ENCODE measurements at regions not wholly inside any gene's neighbourhood (a gene's known extent, or its start where the extent isn't known, plus 50 kb on each side); places are given as distances from the start of the nearest gene placed in this dataset.

GRCh38 chr3:55341502-55342031 is 145.5 kb downstream of the WNT5A start:
- no peak for DNase-seq

- no peak for DNase-seq
Measured at GRCh38 chr3:55339819-55340218, 147.3 kb downstream of the WNT5A start.

- DNase-seq = no peak
Measured at GRCh38 chr3:55339390-55339789, 147.7 kb downstream of the WNT5A start.

- no peak for DNase-seq
Measured at GRCh38 chr3:55337641-55338180, 149.4 kb downstream of the WNT5A start.

GRCh38 chr3:55333923-55334322 is 153.2 kb downstream of the WNT5A start:
- DNase-seq = no peak

- DNase-seq = no peak
Measured at GRCh38 chr3:55333046-55333445, 154.1 kb downstream of the WNT5A start.

GRCh38 chr3:55332176-55332575 is 154.9 kb downstream of the WNT5A start:
- DNase-seq = no peak

GRCh38 chr3:55331524-55331923 is 155.6 kb downstream of the WNT5A start:
- DNase-seq = no peak

GRCh38 chr3:55330756-55331155 is 156.3 kb downstream of the WNT5A start:
- DNase-seq = no peak

GRCh38 chr3:55330355-55330754 is 156.8 kb downstream of the WNT5A start:
- no peak for DNase-seq

GRCh38 chr3:55329849-55330248 is 157.3 kb downstream of the WNT5A start:
- no peak for DNase-seq

- DNase-seq = no peak
Measured at GRCh38 chr3:55327131-55327920, 159.8 kb downstream of the WNT5A start.

GRCh38 chr3:55322638-55323037 is 164.5 kb downstream of the WNT5A start:
- DNase-seq = no peak

- DNase-seq = no peak
Measured at GRCh38 chr3:55320928-55321327, 166.2 kb downstream of the WNT5A start.

GRCh38 chr3:55315396-55315795 is 171.7 kb downstream of the WNT5A start:
- DNase-seq = no peak

- no peak for DNase-seq
Measured at GRCh38 chr3:55313666-55314065, 173.4 kb downstream of the WNT5A start.

GRCh38 chr3:55309336-55309735 is 177.8 kb downstream of the WNT5A start:
- no peak for DNase-seq

- no peak for DNase-seq
Measured at GRCh38 chr3:55307622-55308021, 179.5 kb downstream of the WNT5A start.

GRCh38 chr3:55305696-55306485 is 181.2 kb downstream of the WNT5A start:
- peak; percentile 1 for DNase-seq

- no peak for DNase-seq
Measured at GRCh38 chr3:55300701-55301100, 186.4 kb downstream of the WNT5A start.

GRCh38 chr3:55297706-55298105 is 189.4 kb downstream of the WNT5A start:
- no peak for DNase-seq

- DNase-seq = no peak
Measured at GRCh38 chr3:55297245-55297644, 189.9 kb downstream of the WNT5A start.

- no peak for DNase-seq
Measured at GRCh38 chr3:55296791-55297190, 190.3 kb downstream of the WNT5A start.

- no peak for DNase-seq
Measured at GRCh38 chr3:55296030-55296429, 191.1 kb downstream of the WNT5A start.
